ENCODE measurements at regions not wholly inside any gene's neighbourhood (a gene's known extent, or its start where the extent isn't known, plus 50 kb on each side); places are given as distances from the start of the nearest gene placed in this dataset.

- Histone ChIP-seq H2AFZ (ENCODE audit: low read length) (no peak overlapping the region), H3K4me1 (ENCODE audit: insufficient read depth, low read length) (peaks cover 5% of the 10 kb centered on the region), H3K9me3 (ENCODE audit: low read depth, low read length) (no peaks in the 10 kb centered on the region), H3K79me2 (ENCODE audit: insufficient read depth, low read length) (no peaks in the 10 kb centered on the region), H3K27me3 (ENCODE audit: insufficient read depth, low read length) (no peaks in the 10 kb centered on the region), H3K36me3 (ENCODE audit: insufficient read depth, low read length) (no peaks in the 10 kb centered on the region), H3K4me3 (ENCODE audit: insufficient read depth, low read length) (no peak overlapping the region), H4K20me1 (ENCODE audit: insufficient read depth, low read length) (no peaks in the 10 kb centered on the region), H3K4me2 (ENCODE audit: insufficient read depth, low read length) (no peak overlapping the region), H3K27ac (ENCODE audit: low read depth, low read length) (no peak overlapping the region)
- TF ChIP-seq CTCF (IDR thresholded peaks at IDR 0.05; ENCODE audit: extremely low read depth, low read depth, low read length) = no peak
- DNase-seq (ENCODE audit: insufficient read length, low spot score, missing footprints) = no peak
Measured at GRCh38 chr1:221905802-221906201, 163.9 kb upstream of the DUSP10 start.

- H3K36me3 ChIP-seq (ENCODE audit: insufficient read depth, low read length) = no peaks in the 10 kb centered on the region
- no peak overlapping the region for H3K27ac ChIP-seq (ENCODE audit: low read depth, low read length)
- H4K20me1 ChIP-seq (ENCODE audit: insufficient read depth, low read length) = no peaks in the 10 kb centered on the region
- H3K79me2 ChIP-seq (ENCODE audit: insufficient read depth, low read length) = no peaks in the 10 kb centered on the region
- no peaks in the 10 kb centered on the region for H3K9me3 ChIP-seq (ENCODE audit: low read depth, low read length)
- peaks cover 5% of the 10 kb centered on the region for H3K4me1 ChIP-seq (ENCODE audit: insufficient read depth, low read length)
- H3K27me3 ChIP-seq (ENCODE audit: insufficient read depth, low read length) = no peaks in the 10 kb centered on the region
- H3K4me2 ChIP-seq (ENCODE audit: insufficient read depth, low read length) = no peak overlapping the region
- no peak overlapping the region for H2AFZ ChIP-seq (ENCODE audit: low read length)
- no peak for DNase-seq (ENCODE audit: insufficient read length, low spot score, missing footprints)
- no peak overlapping the region for H3K4me3 ChIP-seq (ENCODE audit: insufficient read depth, low read length)
- TF ChIP-seq CTCF (IDR thresholded peaks at IDR 0.05; ENCODE audit: extremely low read depth, low read depth, low read length) = no peak
Measured at GRCh38 chr1:221904319-221904718, 162.4 kb upstream of the DUSP10 start.

- Histone ChIP-seq H3K9me3 (ENCODE audit: low read depth, low read length) (no peaks in the 10 kb centered on the region), H3K4me3 (ENCODE audit: insufficient read depth, low read length) (no peak overlapping the region), H3K27me3 (ENCODE audit: insufficient read depth, low read length) (no peaks in the 10 kb centered on the region), H4K20me1 (ENCODE audit: insufficient read depth, low read length) (no peaks in the 10 kb centered on the region), H3K4me1 (ENCODE audit: insufficient read depth, low read length) (peaks cover 5% of the 10 kb centered on the region), H3K79me2 (ENCODE audit: insufficient read depth, low read length) (no peaks in the 10 kb centered on the region), H3K4me2 (ENCODE audit: insufficient read depth, low read length) (no peak overlapping the region), H3K36me3 (ENCODE audit: insufficient read depth, low read length) (no peaks in the 10 kb centered on the region), H3K27ac (ENCODE audit: low read depth, low read length) (no peak overlapping the region), H2AFZ (ENCODE audit: low read length) (no peak overlapping the region)
- DNase-seq (ENCODE audit: insufficient read length, low spot score, missing footprints) = no peak
- TF ChIP-seq CTCF (IDR thresholded peaks at IDR 0.05; ENCODE audit: extremely low read depth, low read depth, low read length) = no peak
Measured at GRCh38 chr1:221903594-221903993, 161.7 kb upstream of the DUSP10 start.

GRCh38 chr1:221902961-221903360 lies 161.1 kb upstream of the DUSP10 start:
- H2AFZ ChIP-seq (ENCODE audit: low read length) = no peak overlapping the region
- no peaks in the 10 kb centered on the region for H3K79me2 ChIP-seq (ENCODE audit: insufficient read depth, low read length)
- peaks cover 5% of the 10 kb centered on the region for H3K4me1 ChIP-seq (ENCODE audit: insufficient read depth, low read length)
- H3K27ac ChIP-seq (ENCODE audit: low read depth, low read length) = no peak overlapping the region
- H3K9me3 ChIP-seq (ENCODE audit: low read depth, low read length) = no peaks in the 10 kb centered on the region
- no peaks in the 10 kb centered on the region for H3K36me3 ChIP-seq (ENCODE audit: insufficient read depth, low read length)
- no peak for TF ChIP-seq CTCF (IDR thresholded peaks at IDR 0.05; ENCODE audit: extremely low read depth, low read depth, low read length)
- no peak overlapping the region for H3K4me2 ChIP-seq (ENCODE audit: insufficient read depth, low read length)
- H3K4me3 ChIP-seq (ENCODE audit: insufficient read depth, low read length) = no peak overlapping the region
- no peak for DNase-seq (ENCODE audit: insufficient read length, low spot score, missing footprints)
- no peaks in the 10 kb centered on the region for H4K20me1 ChIP-seq (ENCODE audit: insufficient read depth, low read length)
- H3K27me3 ChIP-seq (ENCODE audit: insufficient read depth, low read length) = no peaks in the 10 kb centered on the region
